GM12865 (cell line): ENCODE measurements at regions not wholly inside any gene's neighbourhood (a gene's known extent, or its start where the extent isn't known, plus 50 kb on each side); places are given as distances from the start of the nearest gene placed in this dataset.
"Not testable (repeated sequence)": the region's sequence is repeated elsewhere in the genome, so short reads cannot be mapped to it uniquely, and the experiment has no call there.

Experiments
- DNase-seq: peaks from one replicate; pipeline ENCODE4 v3.0.0; 2010; ENCODE audit warnings: low read depth
- H3K4me3 ChIP-seq: 2 replicates; pipeline ENCODE4 v1.5.1; 2011; ENCODE audit warnings: mild to moderate bottlenecking, low read depth, low read length, control low read depth
- TF ChIP-seq, protein P1 (sequence below): IDR thresholded peaks from 2 replicates; pipeline ENCODE4 v1.5.1; 2011; ENCODE audit warnings: low read length, control low read depth, low read depth, inconsistent platforms; ENCODE audit not compliant: insufficient read depth; ENCODE audit errors: missing control alignments

DNA sequence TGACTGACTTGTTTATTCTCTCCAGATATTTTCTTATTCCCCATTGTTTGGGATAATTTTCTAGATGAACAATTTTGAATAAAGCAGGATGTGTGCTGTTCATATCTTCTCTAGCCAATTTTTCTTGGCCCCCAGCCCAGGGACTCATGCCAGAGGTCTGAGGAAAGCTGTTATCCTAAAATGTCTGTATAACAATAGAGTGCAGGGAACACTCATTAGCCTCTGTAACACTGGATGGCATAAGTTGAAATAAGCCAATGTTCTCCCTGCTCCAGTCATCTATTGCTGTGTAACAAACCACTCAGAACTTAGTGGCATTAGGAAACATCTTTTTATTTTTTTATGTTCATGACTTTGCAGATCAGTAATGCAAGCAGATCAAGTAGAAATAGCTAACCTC, 121.7 kb upstream of the TRIM24 start:
- H3K4me3 ChIP-seq, result no peak overlapping the region
- TF ChIP-seq, protein P1, sequence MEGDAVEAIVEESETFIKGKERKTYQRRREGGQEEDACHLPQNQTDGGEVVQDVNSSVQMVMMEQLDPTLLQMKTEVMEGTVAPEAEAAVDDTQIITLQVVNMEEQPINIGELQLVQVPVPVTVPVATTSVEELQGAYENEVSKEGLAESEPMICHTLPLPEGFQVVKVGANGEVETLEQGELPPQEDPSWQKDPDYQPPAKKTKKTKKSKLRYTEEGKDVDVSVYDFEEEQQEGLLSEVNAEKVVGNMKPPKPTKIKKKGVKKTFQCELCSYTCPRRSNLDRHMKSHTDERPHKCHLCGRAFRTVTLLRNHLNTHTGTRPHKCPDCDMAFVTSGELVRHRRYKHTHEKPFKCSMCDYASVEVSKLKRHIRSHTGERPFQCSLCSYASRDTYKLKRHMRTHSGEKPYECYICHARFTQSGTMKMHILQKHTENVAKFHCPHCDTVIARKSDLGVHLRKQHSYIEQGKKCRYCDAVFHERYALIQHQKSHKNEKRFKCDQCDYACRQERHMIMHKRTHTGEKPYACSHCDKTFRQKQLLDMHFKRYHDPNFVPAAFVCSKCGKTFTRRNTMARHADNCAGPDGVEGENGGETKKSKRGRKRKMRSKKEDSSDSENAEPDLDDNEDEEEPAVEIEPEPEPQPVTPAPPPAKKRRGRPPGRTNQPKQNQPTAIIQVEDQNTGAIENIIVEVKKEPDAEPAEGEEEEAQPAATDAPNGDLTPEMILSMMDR, result no peak
- no peak for DNase-seq

DNA sequence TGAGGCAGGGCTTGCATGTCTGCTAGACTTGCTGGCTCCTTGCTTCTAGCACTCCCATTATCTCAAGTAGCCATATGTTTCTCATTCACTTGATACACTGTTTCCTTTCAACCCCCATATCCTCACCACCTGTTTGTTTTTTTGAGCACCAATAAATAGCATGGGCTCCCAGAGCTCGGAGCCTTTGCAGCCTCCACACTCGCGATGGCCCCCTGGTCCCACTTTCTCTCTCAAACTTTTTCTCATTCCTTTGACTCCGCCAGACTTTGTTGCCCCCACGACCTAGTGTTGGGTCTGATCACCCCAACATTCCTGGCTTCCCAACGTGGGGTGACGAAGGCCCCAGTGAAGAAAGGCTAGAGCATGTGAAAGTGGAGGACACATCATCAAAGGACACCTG, 120.8 kb upstream of the TRIM24 start:
- not testable (repeated sequence) for DNase-seq, H3K4me3 ChIP-seq

GRCh38 chr7:138342990-138343389, 117.1 kb upstream of the TRIM24 start:
- DNase-seq, result no peak
- TF ChIP-seq, protein P1, result no peak
- H3K4me3 ChIP-seq, result no peak overlapping the region

- H3K4me3 ChIP-seq, result no peak overlapping the region
- TF ChIP-seq, protein P1, result no peak
- DNase-seq, result no peak
Observed at GRCh38 chr7:138345567-138345966, 114.5 kb upstream of the TRIM24 start.

DNA sequence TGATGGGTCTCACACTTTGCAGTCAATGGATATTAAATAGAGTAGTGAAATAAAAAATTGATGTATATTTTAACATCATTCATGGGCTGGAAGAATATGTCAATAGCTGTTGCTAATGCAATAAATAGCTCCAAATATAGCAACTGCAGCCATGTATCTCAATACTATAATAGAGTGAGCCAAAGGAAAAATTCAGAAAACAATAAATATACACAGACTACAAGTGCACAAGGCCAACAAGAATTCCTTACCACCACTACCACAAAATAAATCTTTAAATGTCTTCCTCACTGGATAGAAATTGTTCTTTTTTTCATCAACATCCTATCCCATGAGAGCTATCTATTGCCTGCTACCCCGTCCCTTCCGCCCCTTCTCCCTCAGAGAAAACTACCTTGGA, 113.1 kb upstream of the TRIM24 start:
- TF ChIP-seq, protein P1, result no peak
- no peak for DNase-seq

DNA sequence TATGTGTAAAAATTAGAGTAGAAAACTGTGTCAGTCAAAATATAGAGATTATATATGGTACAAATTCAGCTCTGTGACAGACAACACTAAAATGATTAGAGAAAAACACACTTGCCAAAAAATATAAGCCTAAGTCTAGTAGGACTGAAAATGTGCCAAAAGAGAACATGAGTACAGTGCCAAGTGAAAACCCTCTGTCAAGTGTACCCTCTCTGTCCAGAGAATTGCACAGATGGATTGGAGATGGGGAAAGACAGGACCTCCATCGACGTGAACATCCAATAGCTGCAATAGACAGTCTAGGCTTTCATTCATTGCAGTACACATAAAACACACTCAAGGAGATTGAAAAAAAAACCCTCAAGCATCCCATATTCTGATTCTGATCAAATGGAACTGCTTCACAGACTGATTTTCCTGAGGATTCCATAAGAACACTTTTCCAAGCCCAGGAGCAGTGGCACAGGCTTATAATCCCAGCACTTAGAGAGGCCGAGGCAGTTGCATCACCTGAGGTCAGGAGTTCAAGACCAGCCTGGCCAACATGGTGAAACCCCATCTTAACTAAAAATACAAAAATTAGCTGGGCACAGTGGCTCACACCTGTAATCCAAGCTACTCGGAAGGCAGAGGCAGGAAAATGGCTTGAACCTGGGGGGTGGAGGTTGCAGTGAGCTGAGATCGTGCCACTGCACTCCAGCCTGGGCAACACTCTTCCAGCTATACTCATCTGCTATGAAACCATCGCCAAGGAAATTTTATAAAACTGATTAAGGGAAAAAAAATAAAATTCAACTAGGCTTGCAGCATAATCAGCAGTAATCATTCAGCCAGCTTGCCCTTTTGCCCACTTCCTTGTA, 110.0 kb upstream of the TRIM24 start:
- no peak overlapping the region for H3K4me3 ChIP-seq
- TF ChIP-seq, protein P1, result no peak
- no peak for DNase-seq

More for the DNA sequence above, 113.1 kb upstream of the TRIM24 start:
- no peak overlapping the region for H3K4me3 ChIP-seq

GRCh38 chr7:138350701-138351357, 109.2 kb upstream of the TRIM24 start:
- no peak for DNase-seq
- no peak overlapping the region for H3K4me3 ChIP-seq
- TF ChIP-seq, protein P1, result no peak
